HL-60 (cell line): ENCODE measurements at regions not wholly inside any gene's neighbourhood (a gene's known extent, or its start where the extent isn't known, plus 50 kb on each side); places are given as distances from the start of the nearest gene placed in this dataset.

Source experiments
- DNase-seq, 2 experiments: peaks; one replicate each; pipeline ENCODE4 v3.0.0-alpha.2; 2010 to 2020; ENCODE audit warnings: low read depth in 1 of 2, low spot score in 1 of 2
- H3K27ac ChIP-seq: fragments of 250-450 bp; sonication (Bioruptor Pico); replicated peaks from 2 replicates; pipeline ENCODE4 v1.5.1; 2020; ENCODE audit warnings: mild to moderate bottlenecking, moderate library complexity
- H3K27me3 ChIP-seq: fragments of 250-450 bp; sonication (Bioruptor Pico); 2 replicates; pipeline ENCODE4 v1.5.1; 2021; ENCODE audit warnings: mild to moderate bottlenecking, moderate library complexity; ENCODE audit not compliant: insufficient read depth, poor library complexity, severe bottlenecking
- H3K4me3 ChIP-seq: replicated peaks from 2 replicates; pipeline ENCODE4 v1.5.1; 2011; ENCODE audit warnings: mild to moderate bottlenecking, control low read depth, low read length; ENCODE audit not compliant: insufficient read depth
- POLR2AphosphoS5 ChIP-seq: IDR thresholded peaks from 2 replicates; pipeline ENCODE4 v1.6.1; 2012; ENCODE audit warnings: low read depth
- REST ChIP-seq: IDR thresholded peaks from 2 replicates; pipeline ENCODE4 v1.6.1; 2012; ENCODE audit warnings: low read depth; ENCODE audit not compliant: insufficient replicate concordance
- SPI1 ChIP-seq: IDR thresholded peaks from 2 replicates; pipeline ENCODE4 v1.6.1; 2012; ENCODE audit warnings: low read depth, mild to moderate bottlenecking, borderline replicate concordance

- no peak overlapping the region for H3K27ac ChIP-seq
- no peak overlapping the region for H3K4me3 ChIP-seq
- no peak for DNase-seq
- TF ChIP-seq SPI1 (no peak), REST (no peak), POLR2AphosphoS5 (no peak)
- H3K27me3 ChIP-seq = no peaks in the 10 kb centered on the region
These were observed 52.2 kb upstream of the RORA start for GRCh38 chr15:61281328-61281727.
